Left lung (tissue), 4 donors: ENCODE measurements at regions not wholly inside any gene's neighbourhood (a gene's known extent, or its start where the extent isn't known, plus 50 kb on each side); places are given as distances from the start of the nearest gene placed in this dataset.

Experiments
- ATAC-seq: fragments of 200-7000 bp; cut with Tn5 transposase; one replicate; pipeline ENCODE4 v1.9.1; 2020; ENCODE audit warnings: moderate library complexity
- DNase-seq, 4 donors: peaks; one replicate each; pipeline ENCODE4 v3.0.0-alpha.2; 2013 to 2020
- H3K27ac ChIP-seq, 2 donors: fragments of 200-600 bp; sonication (generic) in 1 of 2; one replicate each; pipeline versions ENCODE4 v1.5.0 to v1.8.0; 2020 to 2021
- H3K27me3 ChIP-seq, 2 donors: fragments of 200-600 bp; sonication (generic) in 1 of 2; one replicate each; pipeline versions ENCODE4 v1.5.0 to v1.8.0; 2020 to 2021
- H3K36me3 ChIP-seq, 2 donors: fragments of 200-600 bp; sonication (generic) in 1 of 2; one replicate each; pipeline versions ENCODE4 v1.5.0 to v1.8.0; 2020 to 2021
- H3K4me1 ChIP-seq, 2 donors: fragments of 200-600 bp; one replicate each; pipeline ENCODE4 v1.8.0; 2021
- H3K4me3 ChIP-seq, 2 donors: fragments of 200-600 bp; sonication (generic) in 1 of 2; one replicate each; pipeline versions ENCODE4 v1.5.0 to v1.8.0; 2020 to 2021; ENCODE audit warnings: mild to moderate bottlenecking in 1 of 2
- H3K9me3 ChIP-seq, 2 donors: fragments of 200-600 bp; sonication (generic) in 1 of 2; one replicate each; pipeline versions ENCODE4 v1.5.0 to v1.8.0; 2020 to 2021
- intact Hi-C, 2 donors: fragments of 100-400 bp; cut with DNase I; formaldehyde crosslinking; loops; one replicate each; pipeline versions ENCODE4 v1.11.2 to v1.14.2; 2022
- TF ChIP-seq, protein P1 (sequence below), 2 donors: fragments of 200-600 bp; sonication (generic) in 1 of 2; IDR thresholded peaks; one replicate each; pipeline versions ENCODE4 v1.5.0 to v1.8.0; 2021; ENCODE audit warnings: antibody characterized with exemption in 2 of 2
- donor health status: DM: no; HTN: yes; CAD: no.
- donor health status: DM: no; HTN: no; CAD: no.

DNA sequence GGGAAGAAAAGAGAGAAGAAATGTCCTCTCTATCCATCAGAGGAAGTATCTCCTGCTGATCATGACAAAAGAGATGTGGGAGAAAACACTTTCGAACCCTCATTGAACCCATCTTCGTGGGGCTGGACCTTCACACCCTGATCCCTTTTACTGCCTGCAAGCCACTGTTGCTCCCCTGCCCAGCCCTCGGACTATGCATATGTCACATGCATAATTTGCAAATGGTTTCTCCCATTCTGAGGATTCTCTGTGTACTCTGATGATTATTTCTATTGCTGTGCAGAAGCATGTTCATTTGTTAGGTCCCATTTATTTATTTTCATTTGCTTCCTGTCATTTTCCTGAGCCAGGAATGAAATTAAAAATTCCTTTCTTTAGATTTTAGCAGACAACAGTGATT lies 64.7 kb downstream of the DNAAF9 start:
- Histone ChIP-seq H3K4me1 (peaks cover 0 to 7% of the 10 kb centered on the region in 2 donors), H3K9me3 (no peaks in the 10 kb centered on the region), H3K27me3 (no peaks in the 10 kb centered on the region), H3K4me3 (no peak overlapping the region), H3K36me3 (peaks cover 0 to 58% of the 10 kb centered on the region in 2 donors), H3K27ac (no peak overlapping the region)
- intact Hi-C loops, result no loop called here
- DNase-seq (no peak), ATAC-seq (no peak)
- TF ChIP-seq, protein P1, sequence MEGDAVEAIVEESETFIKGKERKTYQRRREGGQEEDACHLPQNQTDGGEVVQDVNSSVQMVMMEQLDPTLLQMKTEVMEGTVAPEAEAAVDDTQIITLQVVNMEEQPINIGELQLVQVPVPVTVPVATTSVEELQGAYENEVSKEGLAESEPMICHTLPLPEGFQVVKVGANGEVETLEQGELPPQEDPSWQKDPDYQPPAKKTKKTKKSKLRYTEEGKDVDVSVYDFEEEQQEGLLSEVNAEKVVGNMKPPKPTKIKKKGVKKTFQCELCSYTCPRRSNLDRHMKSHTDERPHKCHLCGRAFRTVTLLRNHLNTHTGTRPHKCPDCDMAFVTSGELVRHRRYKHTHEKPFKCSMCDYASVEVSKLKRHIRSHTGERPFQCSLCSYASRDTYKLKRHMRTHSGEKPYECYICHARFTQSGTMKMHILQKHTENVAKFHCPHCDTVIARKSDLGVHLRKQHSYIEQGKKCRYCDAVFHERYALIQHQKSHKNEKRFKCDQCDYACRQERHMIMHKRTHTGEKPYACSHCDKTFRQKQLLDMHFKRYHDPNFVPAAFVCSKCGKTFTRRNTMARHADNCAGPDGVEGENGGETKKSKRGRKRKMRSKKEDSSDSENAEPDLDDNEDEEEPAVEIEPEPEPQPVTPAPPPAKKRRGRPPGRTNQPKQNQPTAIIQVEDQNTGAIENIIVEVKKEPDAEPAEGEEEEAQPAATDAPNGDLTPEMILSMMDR (IDR thresholded peaks at IDR 0.05), result no peak

DNA sequence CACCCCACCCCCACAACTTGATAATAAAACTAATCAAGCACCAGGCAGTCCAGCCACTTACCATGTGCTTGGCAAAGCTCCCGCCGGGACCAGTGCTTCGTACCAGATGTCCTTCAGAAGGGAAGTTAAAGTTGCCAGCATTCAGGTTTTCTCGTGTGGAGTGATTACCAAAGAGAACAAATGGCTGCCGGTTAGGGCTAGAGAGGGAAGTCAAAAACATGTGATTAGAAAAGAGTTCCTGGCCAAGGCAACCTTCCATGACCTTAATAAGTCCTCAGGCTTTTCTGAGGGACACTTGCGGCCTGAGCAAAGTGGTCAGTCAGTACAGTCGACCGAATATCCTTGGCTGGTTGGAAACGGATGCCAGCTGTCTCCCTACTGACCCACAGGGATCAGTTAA lies 67.0 kb downstream of the DNAAF9 start:
- Histone ChIP-seq H3K27ac (peak overlapping the region in 1 of 2 donors; percentile 50), H3K27me3 (no peaks in the 10 kb centered on the region), H3K9me3 (no peaks in the 10 kb centered on the region), H3K36me3 (peaks cover 0 to 42% of the 10 kb centered on the region in 2 donors), H3K4me1 (peaks cover 0 to 7% of the 10 kb centered on the region in 2 donors), H3K4me3 (no peak overlapping the region)
- peak; percentile 89 for ATAC-seq
- intact Hi-C loops, result no loop called here
- DNase-seq, result peak in 2 of 4 donors; percentile 71 to 76
- TF ChIP-seq, protein P1 (IDR thresholded peaks at IDR 0.05), result no peak

DNA sequence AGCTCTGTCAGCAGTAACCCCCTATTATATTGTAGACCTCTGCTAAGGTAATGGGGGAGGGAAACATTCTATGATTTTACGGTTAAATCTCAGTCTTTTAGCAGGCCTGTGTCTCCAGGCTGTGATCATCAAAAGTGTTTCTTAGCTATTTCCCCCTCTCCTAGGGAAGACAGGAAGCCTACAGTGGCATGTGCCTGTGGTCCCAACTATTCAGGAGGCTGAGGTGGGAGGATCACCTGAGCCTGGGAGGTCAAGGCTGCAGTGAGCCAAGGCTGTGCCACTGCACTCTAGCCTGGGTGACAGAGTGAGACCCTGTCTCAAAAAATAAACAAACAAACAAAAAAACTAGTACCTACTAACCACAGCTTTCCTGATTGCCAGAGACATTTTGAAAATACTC lies 67.9 kb downstream of the DNAAF9 start:
- TF ChIP-seq, protein P1 (IDR thresholded peaks at IDR 0.05), result no peak
- intact Hi-C loops, result no loop called here
- H3K27ac ChIP-seq, result no peak overlapping the region

DNA sequence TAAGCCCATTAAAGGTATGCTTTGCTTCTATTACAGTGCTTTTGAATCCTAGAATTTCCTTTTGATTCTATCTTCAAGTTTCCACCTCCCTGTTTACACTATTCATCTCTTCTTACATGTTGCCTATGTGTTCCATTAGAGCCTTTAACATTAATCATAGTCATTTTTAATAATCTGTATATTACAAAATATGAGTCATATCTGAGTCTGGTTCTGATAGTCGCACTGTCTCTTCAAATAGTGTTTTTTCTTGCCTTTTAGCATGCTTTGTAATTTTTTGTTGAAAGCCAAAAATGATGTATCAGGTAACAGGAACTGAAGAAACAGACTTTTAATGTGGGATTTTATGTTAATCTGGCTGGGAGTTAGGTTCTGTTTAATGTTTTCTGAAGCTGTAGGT lies 68.4 kb downstream of the DNAAF9 start:
- Histone ChIP-seq H3K36me3 (peaks cover 0 to 43% of the 10 kb centered on the region in 2 donors), H3K9me3 (no peaks in the 10 kb centered on the region), H3K27me3 (no peaks in the 10 kb centered on the region), H3K4me1 (peaks cover 0 to 7% of the 10 kb centered on the region in 2 donors), H3K27ac (no peak overlapping the region), H3K4me3 (no peak overlapping the region)
- no peak for ATAC-seq
- TF ChIP-seq, protein P1 (IDR thresholded peaks at IDR 0.05), result no peak
- DNase-seq, result no peak
- intact Hi-C loops, result no loop called here

More for the DNA sequence above, 67.9 kb downstream of the DNAAF9 start:
- no peak overlapping the region for H3K4me3 ChIP-seq
- H3K9me3 ChIP-seq, result no peaks in the 10 kb centered on the region
- ATAC-seq (no peak), DNase-seq (no peak)
- H3K27me3 ChIP-seq, result no peaks in the 10 kb centered on the region
- peaks cover 0 to 38% of the 10 kb centered on the region in 2 donors for H3K36me3 ChIP-seq
- H3K4me1 ChIP-seq, result peaks cover 0 to 7% of the 10 kb centered on the region in 2 donors

DNA sequence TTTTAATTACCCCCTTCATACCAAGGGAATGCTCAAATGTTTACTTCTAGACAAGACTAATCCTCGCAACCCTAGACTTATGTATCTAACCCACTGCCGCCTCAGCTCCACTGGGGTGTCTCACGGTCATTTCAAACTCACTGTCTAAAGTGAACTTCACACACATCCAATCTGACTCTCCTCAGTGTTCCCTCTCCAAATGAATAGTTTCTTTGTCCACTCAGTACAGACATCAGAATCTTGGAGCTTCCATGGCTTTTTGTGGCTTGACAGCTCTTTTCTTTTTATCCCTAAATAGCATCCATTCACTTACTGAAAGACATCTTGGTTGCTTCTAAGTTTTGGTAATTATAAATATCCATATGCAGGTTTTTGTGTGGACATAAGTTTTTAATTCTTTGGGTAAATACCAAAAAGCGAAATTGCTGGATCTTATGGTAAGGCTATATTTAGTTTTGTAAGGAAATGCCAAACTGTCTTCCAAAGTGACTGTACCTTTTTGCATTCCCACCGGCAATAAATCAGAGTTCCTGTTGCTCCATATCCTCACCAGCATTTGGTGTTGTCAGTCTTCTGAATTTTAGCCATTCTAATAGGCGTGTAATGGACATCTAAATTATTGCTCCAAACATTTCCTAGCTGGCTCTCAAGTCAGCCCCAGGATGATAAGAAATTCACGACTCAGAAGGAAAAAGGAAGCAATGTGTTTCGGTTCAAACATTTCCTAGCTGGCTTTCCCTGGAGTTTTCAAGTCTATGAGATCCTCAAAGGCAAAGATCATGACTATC lies 73.1 kb downstream of the DNAAF9 start:
- Histone ChIP-seq H3K4me1 (no peaks in the 10 kb centered on the region), H3K9me3 (no peaks in the 10 kb centered on the region), H3K36me3 (peaks cover 0 to 57% of the 10 kb centered on the region in 2 donors), H3K27ac (no peak overlapping the region), H3K27me3 (no peaks in the 10 kb centered on the region), H3K4me3 (no peak overlapping the region)
- TF ChIP-seq, protein P1 (IDR thresholded peaks at IDR 0.05), result no peak
- DNase-seq, result no peak
- intact Hi-C loops, result no loop called here
- no peak for ATAC-seq
